ENCODE measurements at regions not wholly inside any gene's neighbourhood (a gene's known extent, or its start where the extent isn't known, plus 50 kb on each side); places are given as distances from the start of the nearest gene placed in this dataset.
"Not testable (repeated sequence)": the region's sequence is repeated elsewhere in the genome, so short reads cannot be mapped to it uniquely, and the experiment has no call there.

GRCh38 chr6:100043961-100044360, 49.9 kb upstream of the MCHR2 start:
- not testable (repeated sequence) for TF ChIP-seq CTCF, POLR2AphosphoS5, POLR2A (IDR thresholded peaks at IDR 0.05)

All from prostate gland (tissue), 2 donors.